ENCODE measurements at regions not wholly inside any gene's neighbourhood (a gene's known extent, or its start where the extent isn't known, plus 50 kb on each side); places are given as distances from the start of the nearest gene placed in this dataset.

DNA sequence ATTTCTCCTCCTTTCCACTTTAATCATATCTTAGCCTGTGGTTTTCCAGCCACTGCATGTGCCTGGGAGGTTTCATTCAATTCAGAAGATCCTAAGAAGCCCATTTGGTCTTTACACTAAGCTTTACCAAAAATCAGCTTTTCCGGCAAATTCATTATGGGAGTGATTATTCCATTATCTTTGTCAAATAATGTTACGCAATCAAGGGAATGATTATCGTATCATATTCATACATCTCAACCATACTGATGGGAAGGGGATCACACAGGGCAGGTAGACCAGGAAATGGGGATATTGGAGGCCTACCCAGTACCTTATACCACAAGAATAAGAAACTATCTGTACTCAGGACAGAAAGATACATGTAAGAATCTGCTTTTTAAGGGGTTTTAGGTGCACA is 440.5 kb downstream of the GPATCH2 start:
- TF ChIP-seq CTCF (IDR thresholded peaks at IDR 0.05) (no peak), POLR2A (IDR thresholded peaks at IDR 0.05) (no peak)
